Liver (tissue), 8 donors: ENCODE measurements at regions not wholly inside any gene's neighbourhood (a gene's known extent, or its start where the extent isn't known, plus 50 kb on each side); places are given as distances from the start of the nearest gene placed in this dataset.

ENCODE experiments used
- DNase-seq: peaks from one replicate; pipeline ENCODE4 v3.0.0-alpha.2; 2017; ENCODE audit warnings: low spot score
- H3K27ac ChIP-seq, 2 donors: one replicate each; pipeline ENCODE4 v1.7.0; 2013; ENCODE audit warnings: inconsistent platforms in 2 of 2, low read length in 2 of 2, control low read depth in 1 of 2, low read depth in 1 of 2, mild to moderate bottlenecking in 1 of 2
- H3K27me3 ChIP-seq, 4 donors: one replicate each; pipeline versions ENCODE4 v1.6.1 to v1.7.0; 2013; ENCODE audit warnings: low read length in 3 of 4, inconsistent platforms in 1 of 4, mild to moderate bottlenecking in 1 of 4, moderate library complexity in 1 of 4; ENCODE audit not compliant: control insufficient read depth in 4 of 4, insufficient read depth in 4 of 4
- H3K36me3 ChIP-seq, 4 donors: one replicate each; pipeline versions ENCODE4 v1.6.1 to v1.7.0; 2013; ENCODE audit warnings: low read length in 3 of 4, mild to moderate bottlenecking in 3 of 4, low read depth in 1 of 4, moderate library complexity in 1 of 4; ENCODE audit not compliant: control insufficient read depth in 4 of 4, insufficient read depth in 3 of 4
- H3K4me1 ChIP-seq, 4 donors: one replicate each; pipeline versions ENCODE4 v1.6.1 to v1.7.0; 2013; ENCODE audit warnings: low read length in 3 of 4, mild to moderate bottlenecking in 3 of 4, moderate library complexity in 1 of 4; ENCODE audit not compliant: control insufficient read depth in 4 of 4, insufficient read depth in 4 of 4
- H3K4me3 ChIP-seq, 3 donors: one replicate each; pipeline versions ENCODE4 v1.6.1 to v1.7.0; 2013; ENCODE audit warnings: low read length in 3 of 3, control low read depth in 1 of 3, low read depth in 1 of 3, mild to moderate bottlenecking in 1 of 3
- H3K9ac ChIP-seq, 2 donors: one replicate each; pipeline ENCODE4 v1.7.0; 2013; ENCODE audit warnings: low read length in 2 of 2, mild to moderate bottlenecking in 2 of 2, moderate library complexity in 2 of 2, control low read depth in 1 of 2, low read depth in 1 of 2
- H3K9me3 ChIP-seq, 4 donors: one replicate each; pipeline versions ENCODE4 v1.6.1 to v1.7.0; 2013; ENCODE audit warnings: low read length in 3 of 4; ENCODE audit not compliant: control insufficient read depth in 4 of 4
- EGR1 ChIP-seq, 2 donors: IDR thresholded peaks; 2 replicates each; pipeline ENCODE4 v1.6.1; 2016 to 2018; ENCODE audit warnings: antibody characterized with exemption in 2 of 2, low read depth in 2 of 2
- FOXA1 ChIP-seq: IDR thresholded peaks from 2 replicates; pipeline ENCODE4 v1.6.1; 2016; ENCODE audit warnings: antibody characterized with exemption
- FOXA2 ChIP-seq: IDR thresholded peaks from 2 replicates; pipeline ENCODE4 v1.6.1; 2016; ENCODE audit warnings: antibody characterized with exemption
- HNF4A ChIP-seq, 2 donors: conservative IDR thresholded peaks; 2 replicates each; pipeline ENCODE4 v1.6.1; 2016; ENCODE audit warnings: antibody characterized with exemption in 2 of 2, mild to moderate bottlenecking in 2 of 2
- HNF4G ChIP-seq: IDR thresholded peaks from 2 replicates; pipeline ENCODE4 v1.6.1; 2016; ENCODE audit warnings: antibody characterized with exemption
- JUND ChIP-seq, 2 donors: IDR thresholded peaks; 2 replicates each; pipeline ENCODE4 v1.6.1; 2016; ENCODE audit warnings: antibody characterized with exemption in 2 of 2
- MAX ChIP-seq: IDR thresholded peaks from 2 replicates; pipeline ENCODE4 v1.6.1; 2016; ENCODE audit warnings: antibody characterized with exemption
- NR2F2 ChIP-seq: IDR thresholded peaks from 2 replicates; pipeline ENCODE4 v1.6.1; 2016; ENCODE audit warnings: antibody characterized with exemption
- RAD21 ChIP-seq, 2 donors: IDR thresholded peaks; 2 replicates each; pipeline ENCODE4 v1.6.1; 2016; ENCODE audit warnings: antibody characterized with exemption in 2 of 2, mild to moderate bottlenecking in 2 of 2
- REST ChIP-seq: IDR thresholded peaks from 2 replicates; pipeline ENCODE4 v1.6.1; 2016; ENCODE audit warnings: antibody characterized with exemption, mild to moderate bottlenecking
- RXRA ChIP-seq, 2 donors: IDR thresholded peaks; 2 replicates each; pipeline ENCODE4 v1.6.1; 2017 to 2018; ENCODE audit warnings: antibody characterized with exemption in 2 of 2, mild to moderate bottlenecking in 1 of 2
- SP1 ChIP-seq: IDR thresholded peaks from 2 replicates; pipeline ENCODE4 v1.6.1; 2018; ENCODE audit warnings: antibody characterized with exemption, mild to moderate bottlenecking
- TAF1 ChIP-seq: conservative IDR thresholded peaks from 2 replicates; pipeline ENCODE4 v1.6.1; 2016; ENCODE audit warnings: antibody characterized with exemption, mild to moderate bottlenecking
- YY1 ChIP-seq: IDR thresholded peaks from 2 replicates; pipeline ENCODE4 v1.6.1; 2016; ENCODE audit warnings: antibody characterized with exemption, mild to moderate bottlenecking
- ZBTB33 ChIP-seq: IDR thresholded peaks from 2 replicates; pipeline ENCODE4 v1.6.1; 2016; ENCODE audit warnings: antibody characterized with exemption
- WGBS: extraction: QIAGEN DNeasy Blood & Tissue Kit; methylation state at CpG from one replicate; pipeline ENCODE4 v1.1.7; 2013; 5-methylcytosine and 5-hydroxymethylcytosine counted together
- TF ChIP-seq, protein P1 (sequence below): fragments of 150-350 bp; IDR thresholded peaks from 2 replicates; pipeline ENCODE4 v1.5.1; 2017; ENCODE audit warnings: improper control_type of control experiment, low read depth, low read length; ENCODE audit not compliant: missing input control
- TF ChIP-seq, protein P2 (sequence below): IDR thresholded peaks from 2 replicates; pipeline ENCODE4 v1.6.1; 2016; ENCODE audit warnings: antibody characterized with exemption
- donor health status: healthy.
- donor health status: healthy.
- donor health status: healthy.
- donor health status: healthy.
- donor health status: healthy.

GRCh38 chr5:93087326-93087725 lies 493.7 kb downstream of the NR2F1-AS1 start:
- H3K9me3 ChIP-seq, result no peaks in the 10 kb centered on the region
- no peaks in the 10 kb centered on the region for H3K4me1 ChIP-seq
- peaks cover 0 to 2% (median 0%) of the 10 kb centered on the region in 4 donors for H3K27me3 ChIP-seq
- no peak overlapping the region for H3K4me3 ChIP-seq
- no peaks in the 10 kb centered on the region for H3K36me3 ChIP-seq
- H3K27ac ChIP-seq, result no peak overlapping the region
- H3K9ac ChIP-seq, result no peak overlapping the region
- no peak for DNase-seq
- WGBS, result 91% methylated on average over 3 of the region's 3 CpGs
- TF ChIP-seq SP1 (no peak), HNF4A (conservative IDR thresholded peaks at IDR 0.05) (no peak), FOXA2 (no peak), FOXA1 (no peak), YY1 (no peak), ZBTB33 (no peak), EGR1 (IDR thresholded peaks at IDR 0.05; ENCODE audit: low read depth in 2 of 2) (no peak), HNF4G (no peak), NR2F2 (no peak), TAF1 (no peak), JUND (IDR thresholded peaks at IDR 0.05) (no peak), RAD21 (IDR thresholded peaks at IDR 0.05) (no peak), RXRA (IDR thresholded peaks at IDR 0.05) (no peak), REST (no peak), MAX (no peak)
- TF ChIP-seq, protein P1, sequence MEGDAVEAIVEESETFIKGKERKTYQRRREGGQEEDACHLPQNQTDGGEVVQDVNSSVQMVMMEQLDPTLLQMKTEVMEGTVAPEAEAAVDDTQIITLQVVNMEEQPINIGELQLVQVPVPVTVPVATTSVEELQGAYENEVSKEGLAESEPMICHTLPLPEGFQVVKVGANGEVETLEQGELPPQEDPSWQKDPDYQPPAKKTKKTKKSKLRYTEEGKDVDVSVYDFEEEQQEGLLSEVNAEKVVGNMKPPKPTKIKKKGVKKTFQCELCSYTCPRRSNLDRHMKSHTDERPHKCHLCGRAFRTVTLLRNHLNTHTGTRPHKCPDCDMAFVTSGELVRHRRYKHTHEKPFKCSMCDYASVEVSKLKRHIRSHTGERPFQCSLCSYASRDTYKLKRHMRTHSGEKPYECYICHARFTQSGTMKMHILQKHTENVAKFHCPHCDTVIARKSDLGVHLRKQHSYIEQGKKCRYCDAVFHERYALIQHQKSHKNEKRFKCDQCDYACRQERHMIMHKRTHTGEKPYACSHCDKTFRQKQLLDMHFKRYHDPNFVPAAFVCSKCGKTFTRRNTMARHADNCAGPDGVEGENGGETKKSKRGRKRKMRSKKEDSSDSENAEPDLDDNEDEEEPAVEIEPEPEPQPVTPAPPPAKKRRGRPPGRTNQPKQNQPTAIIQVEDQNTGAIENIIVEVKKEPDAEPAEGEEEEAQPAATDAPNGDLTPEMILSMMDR, result no peak
- TF ChIP-seq, protein P2, sequence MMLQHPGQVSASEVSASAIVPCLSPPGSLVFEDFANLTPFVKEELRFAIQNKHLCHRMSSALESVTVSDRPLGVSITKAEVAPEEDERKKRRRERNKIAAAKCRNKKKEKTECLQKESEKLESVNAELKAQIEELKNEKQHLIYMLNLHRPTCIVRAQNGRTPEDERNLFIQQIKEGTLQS, result no peak

GRCh38 chr5:93082981-93083380 lies 498.0 kb downstream of the NR2F1-AS1 start:
- 81% methylated on average over 2 of the region's 2 CpGs for WGBS
- no peak for DNase-seq
- TF ChIP-seq HNF4G (no peak), RAD21 (IDR thresholded peaks at IDR 0.05) (no peak), TAF1 (no peak), YY1 (no peak), FOXA2 (no peak), RXRA (IDR thresholded peaks at IDR 0.05) (no peak)
- TF ChIP-seq, protein P2, result no peak
- no peaks in the 10 kb centered on the region for H3K27me3 ChIP-seq
- no peaks in the 10 kb centered on the region for H3K36me3 ChIP-seq
- no peak overlapping the region for H3K9ac ChIP-seq
- H3K4me1 ChIP-seq, result no peaks in the 10 kb centered on the region
- H3K27ac ChIP-seq, result no peak overlapping the region
- no peak overlapping the region for H3K4me3 ChIP-seq
- no peaks in the 10 kb centered on the region for H3K9me3 ChIP-seq
